SW480 (cell line): ENCODE measurements at regions not wholly inside any gene's neighbourhood (a gene's known extent, or its start where the extent isn't known, plus 50 kb on each side); places are given as distances from the start of the nearest gene placed in this dataset.
"Not testable (repeated sequence)": the region's sequence is repeated elsewhere in the genome, so short reads cannot be mapped to it uniquely, and the experiment has no call there.

ENCODE experiments used
- DNase-seq: peaks from one replicate; pipeline ENCODE4 v3.0.0-alpha.2; 2016; ENCODE audit warnings: low spot score

- no peak for DNase-seq
Observed at GRCh38 chr6:68059261-68059660, 575.8 kb upstream of the ADGRB3 start.

- DNase-seq, result not testable (repeated sequence)
Observed at GRCh38 chr6:68056596-68056995, 578.5 kb upstream of the ADGRB3 start.

DNA sequence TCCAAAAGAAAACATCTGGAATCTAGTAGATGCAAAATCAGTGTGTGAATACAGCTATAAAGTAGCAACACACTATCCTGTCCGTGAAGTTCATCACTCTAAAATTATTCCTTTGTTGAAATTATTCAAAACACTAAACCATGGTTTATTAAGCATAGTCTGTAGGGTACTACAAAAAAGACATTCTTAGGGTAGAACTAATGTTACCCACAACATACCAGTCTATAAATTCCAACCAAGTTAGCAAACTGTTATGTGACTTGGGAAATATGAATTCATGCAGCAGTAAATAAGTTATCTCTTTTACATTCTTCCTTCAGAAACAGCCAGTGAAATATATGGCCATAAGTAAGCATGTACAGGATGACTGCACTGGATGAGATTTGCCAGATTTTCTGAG is 580.3 kb upstream of the ADGRB3 start:
- no peak for DNase-seq

GRCh38 chr6:68053805-68054373 is 581.2 kb upstream of the ADGRB3 start:
- DNase-seq, result no peak

DNA sequence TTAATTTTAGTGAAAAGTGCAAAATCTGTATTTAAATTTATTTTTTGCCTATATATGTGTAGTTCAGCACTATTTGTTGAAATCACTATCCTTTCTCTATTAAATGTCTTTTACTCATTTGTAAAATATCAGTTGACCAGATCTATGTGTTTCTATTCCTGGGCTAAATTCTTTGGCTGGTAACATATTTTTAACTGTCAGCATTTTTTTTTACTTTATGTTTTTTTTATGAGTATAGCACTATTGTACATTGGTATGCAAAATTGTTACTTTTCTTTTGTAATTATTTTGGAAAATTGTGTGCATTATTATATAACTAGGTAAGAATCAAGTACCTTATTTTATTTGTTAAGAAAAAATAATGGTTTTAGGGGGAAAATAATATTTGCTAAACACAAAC is 582.8 kb upstream of the ADGRB3 start:
- DNase-seq, result no peak

DNA sequence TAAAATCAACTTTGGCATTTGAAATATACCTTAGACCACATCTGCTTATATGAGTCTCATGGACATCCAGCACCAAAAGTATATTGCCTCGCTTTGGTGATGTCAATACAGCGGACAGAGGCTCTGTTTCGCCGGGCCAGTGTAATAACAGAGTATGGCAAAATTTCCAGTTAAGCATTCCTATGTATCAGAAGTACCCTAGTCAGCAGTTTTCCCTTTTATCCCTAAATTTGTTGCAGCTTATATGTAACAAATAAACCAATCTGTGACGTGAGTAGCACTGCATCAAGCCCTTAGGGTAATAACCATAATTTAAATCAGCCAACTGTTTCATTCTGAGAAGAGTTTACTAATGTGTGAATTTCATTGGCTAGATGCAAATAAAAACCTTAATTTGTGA is 585.5 kb upstream of the ADGRB3 start:
- no peak for DNase-seq

DNA sequence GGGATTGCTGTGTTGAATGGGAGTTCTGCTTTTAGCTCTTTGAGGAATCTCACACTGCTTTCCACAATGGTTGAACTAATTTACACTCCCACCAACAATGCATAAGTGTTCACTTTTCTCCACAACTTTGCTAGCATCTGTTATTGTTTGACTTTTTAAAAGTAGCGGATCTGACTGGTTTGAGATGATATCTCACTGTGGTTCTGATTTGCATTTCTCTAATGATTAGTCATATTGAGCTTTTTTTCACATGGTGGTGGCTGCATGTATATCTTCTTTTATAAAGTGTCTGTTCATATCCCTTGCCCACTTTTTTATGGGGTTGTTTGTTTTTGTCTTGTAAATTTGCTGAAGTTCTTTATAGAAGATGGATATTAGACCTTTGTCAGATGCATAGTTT is 588.3 kb upstream of the ADGRB3 start:
- no peak for DNase-seq

DNA sequence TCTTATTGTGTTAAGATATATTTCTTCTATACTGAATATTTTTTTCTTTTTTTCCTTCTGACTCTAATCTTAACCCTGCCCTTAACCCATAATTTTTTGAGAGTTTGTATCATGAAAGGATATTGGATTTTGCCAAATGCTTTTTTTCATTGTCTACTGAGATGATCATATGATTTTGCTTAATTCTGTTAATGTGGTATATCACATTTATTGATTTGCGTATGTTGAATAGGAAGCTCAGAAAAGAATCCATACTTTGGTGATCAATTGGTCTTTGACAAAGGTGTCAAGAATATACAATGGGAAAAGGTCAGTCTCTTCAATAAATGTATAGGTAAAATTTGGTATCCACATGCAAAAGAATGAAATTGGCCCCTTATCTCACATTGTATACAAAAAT is 588.8 kb upstream of the ADGRB3 start:
- no peak for DNase-seq

DNA sequence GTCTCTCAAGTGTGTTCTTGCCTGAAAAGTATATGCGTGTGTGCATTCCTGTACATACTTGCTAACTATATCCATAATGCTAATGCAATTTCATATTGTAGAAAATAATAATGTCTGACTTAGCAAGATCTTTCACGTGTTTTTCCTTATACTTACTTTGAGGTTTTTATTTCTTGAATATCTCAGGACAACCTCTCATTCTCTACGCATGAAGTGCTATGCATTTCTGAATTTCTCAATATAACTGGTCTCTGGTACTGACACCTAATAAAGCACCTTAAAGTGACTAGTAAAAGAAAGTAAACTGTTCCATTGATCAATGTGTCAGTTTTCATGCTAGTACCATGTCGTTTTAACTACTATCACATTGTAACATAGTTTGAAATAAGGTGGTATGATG is 589.9 kb upstream of the ADGRB3 start:
- DNase-seq, result no peak

GRCh38 chr6:68044264-68044663 is 590.8 kb upstream of the ADGRB3 start:
- DNase-seq, result no peak

DNA sequence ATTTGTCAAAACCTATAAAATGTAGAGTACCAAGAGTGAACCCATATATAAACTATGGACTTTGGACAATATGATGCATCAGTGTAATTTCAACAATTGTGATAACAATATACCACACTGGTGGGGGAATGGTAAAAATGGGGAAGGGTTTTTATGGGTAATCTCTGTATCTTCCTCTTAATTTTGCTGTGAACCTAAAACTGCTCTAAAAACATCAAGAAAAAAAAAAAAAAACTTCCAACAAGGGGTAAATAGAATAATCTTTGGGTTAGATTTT is 592.0 kb upstream of the ADGRB3 start:
- no peak for DNase-seq

DNA sequence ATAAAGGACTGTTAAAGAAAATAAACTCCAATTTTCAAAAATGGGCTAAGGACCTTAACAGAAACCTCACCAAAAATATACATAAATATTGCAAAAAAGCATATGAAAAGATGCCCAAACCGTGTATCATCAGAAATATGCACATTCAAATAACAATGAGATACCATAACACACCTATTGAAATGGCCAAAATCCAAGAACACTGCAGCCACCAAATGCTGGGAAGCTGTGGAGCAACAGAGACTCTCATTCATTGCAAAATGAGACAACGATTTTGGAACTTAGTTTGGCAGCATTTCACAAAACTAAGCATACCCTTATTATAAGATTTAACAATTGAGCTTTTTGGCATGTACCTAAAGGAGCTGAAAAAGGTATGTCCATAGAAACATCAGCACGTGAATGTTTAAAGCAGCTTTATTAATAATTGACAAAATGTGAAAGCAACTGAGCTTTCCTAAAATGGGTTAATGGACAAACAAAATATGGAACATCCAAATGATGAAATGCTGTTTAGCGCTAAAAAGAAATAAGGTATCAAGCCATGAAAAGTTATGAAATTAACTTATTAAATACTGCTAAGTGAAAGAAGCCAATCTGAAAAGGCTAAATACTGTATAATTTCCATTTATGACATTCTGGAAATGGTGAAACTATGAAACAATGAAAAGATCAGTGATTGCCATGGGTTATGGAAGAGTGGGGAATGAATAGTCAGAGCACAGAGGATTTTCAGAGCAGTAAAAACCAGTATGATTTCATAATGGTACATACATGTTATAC is 592.6 kb upstream of the ADGRB3 start:
- no peak for DNase-seq

- DNase-seq, result no peak
Observed at GRCh38 chr6:68040780-68041179, 594.3 kb upstream of the ADGRB3 start.

- no peak for DNase-seq
Observed at GRCh38 chr6:68040312-68040778, 594.7 kb upstream of the ADGRB3 start.

- no peak for DNase-seq
Observed at GRCh38 chr6:68039641-68040311, 595.3 kb upstream of the ADGRB3 start.

DNA sequence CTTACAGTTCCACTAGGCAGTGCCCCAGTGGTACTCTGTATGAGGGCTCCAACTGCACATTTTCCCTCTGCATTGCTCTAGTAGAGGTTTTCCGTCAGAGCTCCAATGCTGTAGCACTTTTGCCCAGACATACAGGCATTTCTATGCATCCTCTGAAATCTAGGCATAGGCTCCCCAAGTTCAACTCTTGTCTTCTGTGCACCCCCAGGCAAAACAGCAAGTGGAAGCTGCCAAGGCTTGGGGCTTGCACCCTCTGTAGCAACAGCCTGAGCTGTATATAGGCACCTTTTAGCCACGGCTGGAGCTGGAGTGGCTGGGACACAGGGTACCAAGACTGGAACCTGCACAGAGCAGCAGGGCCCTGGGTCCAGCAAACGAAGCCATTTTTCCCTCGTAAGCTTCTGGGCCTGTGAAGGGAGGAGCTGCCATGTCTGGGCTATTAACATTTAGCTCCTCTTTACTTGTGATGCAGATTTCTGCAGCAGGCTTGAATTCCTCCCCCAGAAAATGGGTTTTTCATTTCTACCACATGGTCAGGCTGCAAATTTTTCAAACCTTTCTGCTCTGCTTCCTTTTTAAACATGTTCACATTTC is 596.2 kb upstream of the ADGRB3 start:
- no peak for DNase-seq

DNA sequence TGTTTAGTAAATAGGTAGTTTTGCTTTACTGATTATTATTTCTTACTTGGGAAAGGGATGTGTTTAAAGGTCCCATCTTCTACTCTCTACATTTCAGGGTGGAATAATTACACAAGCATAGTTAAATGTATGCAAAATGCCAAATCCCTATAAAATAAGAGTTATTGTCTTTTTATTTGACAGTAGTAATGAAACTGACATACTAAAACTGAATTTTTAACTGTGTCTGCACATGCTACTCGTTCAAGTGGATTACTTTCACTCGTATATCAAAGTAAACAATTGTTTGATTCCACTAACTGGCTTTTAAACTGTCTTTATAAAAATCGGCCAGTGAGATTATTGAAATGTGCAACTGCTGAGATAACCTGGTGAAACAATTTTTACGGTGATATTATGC is 602.9 kb upstream of the ADGRB3 start:
- DNase-seq, result no peak

GRCh38 chr6:68031054-68031453 is 604.0 kb upstream of the ADGRB3 start:
- DNase-seq, result no peak

GRCh38 chr6:68026483-68026882 is 608.6 kb upstream of the ADGRB3 start:
- no peak for DNase-seq

- DNase-seq, result no peak
Observed at GRCh38 chr6:68025764-68026163, 609.3 kb upstream of the ADGRB3 start.

DNA sequence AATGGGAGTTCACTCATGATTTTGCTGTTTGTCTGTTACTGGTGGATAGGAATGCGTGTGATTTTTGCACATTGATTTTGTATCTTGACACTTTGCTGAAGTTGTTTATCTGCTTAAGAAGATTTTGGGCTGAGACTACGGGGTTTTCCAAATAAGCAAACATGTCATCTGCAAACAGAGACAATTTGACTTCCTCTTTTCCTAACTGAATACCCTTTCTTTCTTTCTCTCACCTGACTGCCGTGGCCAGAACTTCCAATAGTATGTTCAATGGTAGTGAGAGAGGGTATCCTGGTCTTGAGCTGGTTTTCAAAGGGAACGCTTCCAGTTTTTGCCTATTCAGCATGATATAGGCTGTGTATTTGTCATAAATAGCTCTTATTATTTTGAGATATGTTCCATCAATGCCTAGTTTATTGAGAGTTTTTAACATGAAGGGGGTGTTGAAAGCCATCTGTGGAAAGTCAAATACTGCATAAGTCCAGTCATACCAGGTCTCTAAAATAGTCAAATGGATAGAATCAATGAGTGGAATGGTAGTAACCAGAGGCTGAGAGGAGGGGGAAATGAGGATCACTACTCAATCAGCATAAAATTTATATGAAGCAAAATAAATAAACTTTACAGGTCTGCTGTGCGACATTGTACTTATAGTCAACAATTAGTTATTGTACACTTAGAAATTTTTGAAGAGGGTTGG is 610.4 kb upstream of the ADGRB3 start:
- DNase-seq, result no peak

GRCh38 chr6:68022968-68023367 is 612.1 kb upstream of the ADGRB3 start:
- DNase-seq, result not testable (repeated sequence)
